A673 (cell line): ENCODE measurements at regions not wholly inside any gene's neighbourhood (a gene's known extent, or its start where the extent isn't known, plus 50 kb on each side); places are given as distances from the start of the nearest gene placed in this dataset.

ENCODE experiments used
- CTCF ChIP-seq: fragments of 300-800, 200-600 bp; sonication (generic); conservative IDR thresholded peaks from 2 replicates; pipeline ENCODE4 v1.5.1; 2017; ENCODE audit warnings: low read depth, mild to moderate bottlenecking, antibody characterized with exemption, low read length, moderate library complexity, mixed read lengths
- EZH2 ChIP-seq: fragments of 200-600 bp; sonication (generic); IDR thresholded peaks from 2 replicates; pipeline ENCODE4 v1.6.1; 2017; ENCODE audit warnings: borderline replicate concordance, low read depth, mild to moderate bottlenecking, mixed read lengths, antibody characterized with exemption, low read length; ENCODE audit not compliant: poor library complexity, severe bottlenecking

GRCh38 chr12:125999628-126000027 lies 934.4 kb downstream of the AACS start:
- TF ChIP-seq EZH2: no peak
- no peak for TF ChIP-seq CTCF
